ENCODE measurements at regions not wholly inside any gene's neighbourhood (a gene's known extent, or its start where the extent isn't known, plus 50 kb on each side); places are given as distances from the start of the nearest gene placed in this dataset.

DNA sequence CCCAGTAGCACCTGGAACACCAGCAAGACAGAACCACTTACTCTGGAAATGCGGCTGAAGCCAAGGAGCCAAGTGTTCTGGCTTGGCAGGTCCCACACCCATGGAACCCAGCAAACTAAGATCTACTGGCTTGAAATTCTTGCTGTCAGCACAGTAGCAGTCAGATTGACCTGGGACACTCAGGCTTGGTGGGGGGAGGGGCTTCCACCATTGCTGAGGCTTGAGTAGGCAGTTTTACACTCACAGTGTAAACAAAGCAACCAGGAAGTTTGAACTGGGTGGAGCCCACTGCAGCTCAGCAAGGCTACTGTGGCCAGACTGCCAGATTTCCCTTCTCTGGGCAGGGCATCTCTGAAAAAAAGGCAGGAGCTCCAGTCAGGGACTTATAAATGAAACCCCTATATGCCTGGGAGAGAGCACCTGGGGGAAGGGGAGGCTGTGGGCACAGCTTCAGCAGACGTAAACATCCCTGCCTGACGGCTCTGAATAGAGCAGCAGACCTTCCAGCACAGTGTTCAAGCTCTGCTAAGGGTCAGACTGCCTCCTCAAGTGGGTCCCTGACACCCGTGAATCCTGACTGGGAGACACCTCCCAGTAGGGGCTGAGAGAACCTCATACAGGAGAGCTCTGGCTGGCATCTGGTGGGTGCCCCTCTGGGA, 121.2 kb downstream of the MTERF1 start:
- peak; percentile 29 for DNase-seq (ENCODE audit: low spot score)
- TF ChIP-seq, protein P1, sequence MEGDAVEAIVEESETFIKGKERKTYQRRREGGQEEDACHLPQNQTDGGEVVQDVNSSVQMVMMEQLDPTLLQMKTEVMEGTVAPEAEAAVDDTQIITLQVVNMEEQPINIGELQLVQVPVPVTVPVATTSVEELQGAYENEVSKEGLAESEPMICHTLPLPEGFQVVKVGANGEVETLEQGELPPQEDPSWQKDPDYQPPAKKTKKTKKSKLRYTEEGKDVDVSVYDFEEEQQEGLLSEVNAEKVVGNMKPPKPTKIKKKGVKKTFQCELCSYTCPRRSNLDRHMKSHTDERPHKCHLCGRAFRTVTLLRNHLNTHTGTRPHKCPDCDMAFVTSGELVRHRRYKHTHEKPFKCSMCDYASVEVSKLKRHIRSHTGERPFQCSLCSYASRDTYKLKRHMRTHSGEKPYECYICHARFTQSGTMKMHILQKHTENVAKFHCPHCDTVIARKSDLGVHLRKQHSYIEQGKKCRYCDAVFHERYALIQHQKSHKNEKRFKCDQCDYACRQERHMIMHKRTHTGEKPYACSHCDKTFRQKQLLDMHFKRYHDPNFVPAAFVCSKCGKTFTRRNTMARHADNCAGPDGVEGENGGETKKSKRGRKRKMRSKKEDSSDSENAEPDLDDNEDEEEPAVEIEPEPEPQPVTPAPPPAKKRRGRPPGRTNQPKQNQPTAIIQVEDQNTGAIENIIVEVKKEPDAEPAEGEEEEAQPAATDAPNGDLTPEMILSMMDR (IDR thresholded peaks at IDR 0.05; ENCODE audit: unreplicated experiment) = no peak
- H3K36me3 Mint-ChIP-seq (ENCODE audit: low read depth, unreplicated experiment) = no peaks in the 10 kb centered on the region
- H3K4me1 Mint-ChIP-seq (ENCODE audit: unreplicated experiment) = no peaks in the 10 kb centered on the region
- no peaks in the 10 kb centered on the region for H3K27me3 Mint-ChIP-seq (ENCODE audit: unreplicated experiment)
- H3K4me3 Mint-ChIP-seq (ENCODE audit: unreplicated experiment) = no peak overlapping the region
- H3K27ac Mint-ChIP-seq (ENCODE audit: unreplicated experiment) = no peak overlapping the region
- no peaks in the 10 kb centered on the region for H3K9me3 Mint-ChIP-seq (ENCODE audit: unreplicated experiment)

DNA sequence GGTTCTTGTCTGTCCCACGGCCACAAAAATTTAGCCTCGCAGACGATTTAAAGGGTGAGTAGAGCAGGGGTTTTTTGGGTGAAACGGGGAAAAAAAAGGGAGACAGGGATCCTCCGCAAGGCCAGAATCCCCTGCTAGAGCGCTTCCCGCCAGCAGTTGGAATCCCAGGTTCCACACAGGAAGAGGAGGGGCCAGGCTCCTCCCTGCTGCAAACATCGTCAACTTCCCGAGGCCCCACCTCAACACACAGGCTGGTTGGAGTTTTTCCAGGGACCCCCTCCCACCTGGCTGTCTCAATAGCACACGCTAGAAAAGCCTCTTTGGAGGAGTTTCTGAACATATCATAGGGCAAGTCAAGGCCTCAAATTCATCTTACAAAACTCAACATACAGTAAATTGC, 112.7 kb downstream of the MTERF1 start:
- Mint-ChIP-seq H3K4me3 (ENCODE audit: unreplicated experiment) (no peak overlapping the region), H3K9me3 (ENCODE audit: unreplicated experiment) (peaks cover 6% of the 10 kb centered on the region), H3K27ac (ENCODE audit: unreplicated experiment) (no peak overlapping the region), H3K36me3 (ENCODE audit: low read depth, unreplicated experiment) (no peaks in the 10 kb centered on the region), H3K4me1 (ENCODE audit: unreplicated experiment) (no peaks in the 10 kb centered on the region), H3K27me3 (ENCODE audit: unreplicated experiment) (no peaks in the 10 kb centered on the region)
- TF ChIP-seq, protein P1 (IDR thresholded peaks at IDR 0.05; ENCODE audit: unreplicated experiment) = no peak
- no peak for DNase-seq (ENCODE audit: low spot score)

DNA sequence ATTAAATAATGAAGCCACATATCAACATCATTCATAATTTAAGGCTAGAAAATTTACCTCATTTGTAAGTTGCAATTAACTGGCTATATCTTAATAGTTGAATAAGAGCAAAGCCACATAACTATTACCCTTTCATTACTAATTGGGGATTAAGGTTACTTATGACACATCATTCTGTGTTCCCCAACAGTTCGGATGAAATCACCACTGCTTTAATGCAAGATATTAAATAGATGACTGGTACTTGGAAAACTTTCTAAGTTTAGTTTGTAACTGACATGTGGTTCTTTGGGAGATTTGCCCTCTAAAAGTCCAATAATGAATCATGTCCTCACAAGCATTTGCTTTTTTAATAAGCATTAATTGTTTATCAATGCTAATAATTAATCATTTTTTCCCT, 109.1 kb downstream of the MTERF1 start:
- no peak overlapping the region for H3K4me3 Mint-ChIP-seq (ENCODE audit: unreplicated experiment)
- no peak overlapping the region for H3K27ac Mint-ChIP-seq (ENCODE audit: unreplicated experiment)
- TF ChIP-seq, protein P1 (IDR thresholded peaks at IDR 0.05; ENCODE audit: unreplicated experiment) = no peak
- H3K27me3 Mint-ChIP-seq (ENCODE audit: unreplicated experiment) = no peaks in the 10 kb centered on the region
- no peaks in the 10 kb centered on the region for H3K9me3 Mint-ChIP-seq (ENCODE audit: unreplicated experiment)
- H3K4me1 Mint-ChIP-seq (ENCODE audit: unreplicated experiment) = no peaks in the 10 kb centered on the region
- no peaks in the 10 kb centered on the region for H3K36me3 Mint-ChIP-seq (ENCODE audit: low read depth, unreplicated experiment)
- DNase-seq (ENCODE audit: low spot score) = no peak

DNA sequence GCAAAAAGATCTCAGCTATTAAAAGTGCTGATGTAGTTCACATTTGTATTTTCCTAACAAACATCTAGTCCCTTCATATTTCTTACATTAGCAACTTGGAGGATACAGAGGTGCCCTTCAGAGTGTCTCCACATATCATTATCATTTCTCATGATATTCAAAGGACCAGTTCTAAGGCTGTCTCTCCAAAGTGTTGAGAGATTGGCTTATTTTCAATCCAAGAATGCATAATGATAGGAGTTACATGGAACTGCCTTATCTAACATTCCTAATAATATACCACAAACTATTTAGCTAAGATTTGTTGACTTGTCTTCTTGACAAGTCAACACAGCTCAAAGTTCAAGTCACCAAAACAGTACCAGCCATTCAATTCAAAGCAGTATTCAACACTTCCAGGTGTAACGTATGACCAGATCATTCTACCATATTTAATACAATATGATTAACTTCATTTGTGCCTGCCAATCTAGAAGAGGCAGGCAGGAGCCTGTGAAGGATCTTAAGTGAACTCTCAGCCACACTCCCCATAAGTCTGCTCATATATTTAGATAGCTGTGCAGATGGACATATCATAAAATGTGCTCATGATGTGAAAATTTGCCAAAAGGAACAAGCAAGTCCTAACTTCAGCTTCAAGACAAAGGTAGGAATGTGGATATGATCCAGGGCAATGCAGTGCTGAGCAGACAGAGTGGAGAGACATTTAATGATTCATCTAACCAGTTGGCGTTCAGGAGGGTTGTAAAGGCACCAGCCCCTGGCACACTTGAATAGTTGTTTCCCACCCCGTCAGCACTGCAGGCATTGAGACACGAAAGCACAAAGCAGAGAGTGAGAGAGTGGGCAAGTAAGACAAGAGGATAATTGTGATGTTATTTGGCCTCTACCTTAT, 108.3 kb downstream of the MTERF1 start:
- H3K27ac Mint-ChIP-seq (ENCODE audit: unreplicated experiment) = no peak overlapping the region

More for the DNA sequence above, 108.3 kb downstream of the MTERF1 start:
- Mint-ChIP-seq H3K36me3 (ENCODE audit: low read depth, unreplicated experiment) (no peaks in the 10 kb centered on the region), H3K9me3 (ENCODE audit: unreplicated experiment) (no peaks in the 10 kb centered on the region), H3K27me3 (ENCODE audit: unreplicated experiment) (no peaks in the 10 kb centered on the region), H3K4me3 (ENCODE audit: unreplicated experiment) (no peak overlapping the region), H3K4me1 (ENCODE audit: unreplicated experiment) (no peaks in the 10 kb centered on the region)
- no peak for DNase-seq (ENCODE audit: low spot score)
- TF ChIP-seq, protein P1 (IDR thresholded peaks at IDR 0.05; ENCODE audit: unreplicated experiment) = no peak
